GM18870 (cell line): ENCODE measurements at regions not wholly inside any gene's neighbourhood (a gene's known extent, or its start where the extent isn't known, plus 50 kb on each side); places are given as distances from the start of the nearest gene placed in this dataset.

Experiments used
- ATAC-seq: cut with Tn5 transposase; IDR thresholded peaks from one replicate; pipeline ENCODE4 v1.9.1; 2021; ENCODE audit warnings: moderate library complexity; ENCODE audit not compliant: unreplicated experiment

DNA sequence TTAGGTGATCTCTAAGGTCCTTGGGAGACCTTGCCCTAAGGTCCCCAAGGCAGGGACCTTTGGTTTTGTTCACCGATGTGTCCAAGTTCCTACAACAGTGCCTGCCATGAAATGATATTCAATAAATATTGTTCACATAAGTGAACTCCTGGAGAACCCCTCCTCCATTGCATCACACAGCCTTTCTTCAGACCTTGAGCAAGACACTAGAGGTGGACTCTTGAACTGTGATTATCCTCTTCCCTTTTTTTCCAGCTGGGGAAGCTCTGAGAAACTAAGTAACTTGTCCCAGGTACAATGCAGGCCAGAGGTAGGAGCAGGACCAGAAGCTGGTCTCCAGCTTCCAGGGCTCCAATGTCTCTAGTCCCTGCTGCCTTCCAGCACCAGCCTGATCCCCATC, 76.6 kb upstream of the LMO1 start:
- ATAC-seq, result no peak

DNA sequence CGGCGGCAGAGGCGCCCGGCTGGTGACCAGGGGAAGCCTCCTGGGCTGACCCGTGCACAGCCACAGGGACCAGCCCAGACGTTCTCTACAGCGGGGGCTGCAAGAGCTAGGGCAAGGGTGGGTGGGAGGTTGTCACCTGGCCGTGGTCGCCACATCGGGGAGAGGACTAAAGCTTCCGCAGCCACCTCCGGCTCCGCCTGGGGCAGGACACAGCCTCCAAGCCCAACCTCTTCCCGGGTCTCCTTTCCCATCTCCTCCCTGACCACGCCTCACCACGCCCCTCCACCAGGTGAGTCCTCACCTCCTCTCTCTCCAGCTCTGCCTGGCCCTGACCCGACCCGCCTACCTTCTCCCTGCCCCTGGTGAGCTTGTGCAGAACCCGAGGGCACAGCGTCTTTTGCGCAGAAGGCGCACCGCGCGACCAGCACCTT, 75.9 kb upstream of the LMO1 start:
- ATAC-seq, result no peak

DNA sequence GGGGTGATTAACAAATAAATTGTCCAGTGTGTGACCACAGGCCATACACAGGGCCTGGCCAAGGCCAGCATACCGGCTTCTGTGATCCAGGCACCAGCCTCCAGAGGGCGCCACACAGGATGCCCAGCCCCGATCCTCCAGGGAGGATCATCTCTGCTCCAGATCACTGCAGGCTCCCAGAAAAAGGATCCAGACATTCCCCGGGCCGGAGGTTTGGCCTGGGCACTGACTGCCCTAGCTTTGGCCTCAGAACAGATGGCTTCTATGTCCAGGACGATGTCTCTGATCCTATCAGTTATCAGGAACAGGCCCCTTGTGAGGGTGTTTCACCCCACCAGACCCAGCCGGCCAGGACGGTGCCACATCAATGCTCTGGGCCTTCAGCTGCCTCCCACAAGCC, 74.5 kb upstream of the LMO1 start:
- ATAC-seq, result no peak

DNA sequence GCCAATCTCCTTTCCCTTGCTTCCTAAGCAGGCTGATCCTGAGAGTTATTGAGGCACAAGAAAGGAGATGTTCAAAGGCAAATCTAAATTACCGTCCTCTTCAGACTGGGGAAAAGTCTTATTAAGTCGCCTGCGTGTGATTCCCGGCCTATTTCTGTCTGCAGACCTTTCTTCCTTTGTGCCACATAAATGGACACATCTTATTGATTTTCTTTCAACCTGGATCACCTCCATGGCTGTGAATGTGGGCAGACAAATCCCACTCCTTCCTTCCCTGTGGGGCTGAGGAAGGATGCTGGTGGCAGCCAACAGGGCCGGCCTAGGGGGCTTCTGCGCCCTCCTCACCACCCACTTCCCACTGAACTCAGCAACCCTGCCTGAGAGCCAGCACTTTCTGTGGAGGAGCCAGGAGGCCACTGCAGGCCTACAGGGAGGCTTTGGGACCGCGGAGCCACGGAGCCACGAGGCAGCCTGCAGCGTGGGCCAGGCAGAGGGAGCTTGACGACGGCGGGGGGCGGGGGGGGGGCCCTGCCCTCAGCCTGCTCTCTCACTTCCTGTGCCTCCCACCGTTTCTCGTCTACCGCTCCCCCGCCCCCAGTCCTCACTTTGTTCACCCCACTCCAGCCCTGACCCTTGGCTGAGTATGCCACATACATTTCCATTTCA, 73.6 kb upstream of the LMO1 start:
- ATAC-seq, result no peak

DNA sequence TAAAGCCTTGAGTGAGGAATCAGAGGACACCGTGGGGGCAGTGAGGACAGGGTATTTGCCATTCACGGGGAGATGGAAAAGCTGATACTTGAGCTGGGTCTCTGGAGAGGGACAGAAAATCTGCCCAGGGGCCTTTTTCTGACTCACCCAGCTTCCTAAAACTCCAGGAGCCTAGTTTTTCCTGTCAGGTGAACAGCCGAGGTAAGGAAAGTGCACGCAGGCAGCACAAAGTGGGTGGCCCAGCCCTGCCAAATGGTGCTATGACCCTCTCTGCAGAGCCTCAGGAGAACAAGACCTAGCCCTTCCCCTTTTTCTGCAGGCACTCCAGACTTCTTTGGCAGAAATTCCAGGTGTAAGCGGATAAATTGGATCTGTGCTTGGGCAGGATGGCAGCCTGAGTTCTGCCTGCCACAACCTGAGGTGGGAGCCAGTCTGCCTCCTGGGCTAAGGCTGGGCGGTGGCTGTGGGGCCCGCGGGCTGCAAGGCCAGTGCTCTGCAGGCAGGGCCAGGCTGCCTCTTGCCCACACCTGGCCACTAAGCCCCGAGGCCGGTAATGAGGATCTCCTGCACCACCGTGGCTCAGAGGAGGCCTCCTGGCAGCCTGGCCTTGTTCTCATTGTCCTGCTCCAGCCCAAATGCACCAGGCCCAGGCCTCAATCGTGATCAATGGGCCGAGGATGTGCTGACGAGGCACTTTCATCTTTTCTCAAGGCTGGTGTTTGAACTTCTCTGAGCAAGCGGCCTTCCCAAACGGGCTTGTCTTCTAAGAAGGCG, 72.9 kb upstream of the LMO1 start:
- ATAC-seq, result no peak

DNA sequence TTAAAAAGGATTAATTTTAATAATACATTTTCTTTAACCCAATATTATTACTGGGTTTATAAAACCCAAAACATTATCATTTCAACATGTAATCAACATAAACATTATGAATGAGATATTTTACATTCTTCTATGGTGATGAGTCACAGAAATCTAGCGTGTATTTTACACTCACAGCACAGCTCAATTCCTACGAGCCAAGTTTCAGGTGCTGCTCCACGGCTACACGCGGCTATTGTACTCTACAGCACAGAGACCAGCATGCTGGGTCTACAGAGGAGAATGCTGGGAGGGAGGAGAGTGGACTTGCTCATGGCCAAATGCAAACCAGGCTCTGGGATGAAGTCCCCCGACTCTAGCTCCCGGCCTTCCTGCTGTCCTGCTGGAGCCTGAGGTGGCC, 72.0 kb upstream of the LMO1 start:
- ATAC-seq, result no peak

DNA sequence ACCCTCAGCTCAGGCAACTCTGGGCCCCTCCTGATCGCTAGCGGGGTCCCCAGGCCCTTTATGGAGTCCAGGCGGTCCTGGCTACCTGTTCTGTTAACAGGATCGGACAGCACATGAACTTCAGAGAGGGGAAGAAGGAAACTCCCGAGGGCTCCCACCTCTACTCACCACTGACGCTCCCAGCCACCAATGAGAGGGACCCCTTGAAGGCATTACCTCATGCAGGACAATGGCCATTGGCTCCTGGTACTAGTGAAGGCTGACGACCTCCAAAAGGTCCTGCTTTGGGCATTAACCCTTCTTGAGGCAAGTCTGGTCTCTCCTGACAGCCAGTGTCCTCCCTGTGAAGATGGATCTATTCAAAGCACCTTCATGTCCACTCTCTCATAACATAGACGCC, 71.5 kb upstream of the LMO1 start:
- ATAC-seq, result no peak

DNA sequence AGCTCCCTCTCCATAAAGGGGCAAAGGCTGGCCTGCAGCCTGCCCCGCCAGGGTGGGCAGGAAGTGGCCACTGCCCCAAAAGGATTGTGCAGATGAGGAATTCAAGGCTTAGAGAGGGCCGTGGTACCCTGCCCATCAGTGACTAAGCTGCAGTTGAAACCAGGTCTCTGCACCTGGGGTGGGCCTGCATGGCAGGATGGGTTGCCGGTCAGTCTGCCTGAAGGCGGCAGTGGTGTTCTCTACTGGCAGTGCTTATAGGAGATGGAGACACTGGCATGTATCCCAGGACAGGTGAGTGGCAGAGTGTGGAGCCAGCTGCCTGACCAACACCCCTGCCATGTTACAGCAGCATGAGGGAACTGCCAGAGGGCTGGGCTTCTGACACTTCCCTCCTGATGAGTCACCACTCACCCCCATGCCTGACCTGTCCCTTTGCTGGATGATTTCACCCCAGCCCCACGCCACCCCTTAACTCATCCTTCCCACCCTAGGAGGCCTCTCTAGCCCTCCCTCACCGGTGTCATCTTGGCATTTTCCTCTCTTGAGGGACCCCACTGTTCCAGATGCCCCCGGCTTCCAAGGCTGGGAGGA, 70.2 kb upstream of the LMO1 start:
- no peak for ATAC-seq

DNA sequence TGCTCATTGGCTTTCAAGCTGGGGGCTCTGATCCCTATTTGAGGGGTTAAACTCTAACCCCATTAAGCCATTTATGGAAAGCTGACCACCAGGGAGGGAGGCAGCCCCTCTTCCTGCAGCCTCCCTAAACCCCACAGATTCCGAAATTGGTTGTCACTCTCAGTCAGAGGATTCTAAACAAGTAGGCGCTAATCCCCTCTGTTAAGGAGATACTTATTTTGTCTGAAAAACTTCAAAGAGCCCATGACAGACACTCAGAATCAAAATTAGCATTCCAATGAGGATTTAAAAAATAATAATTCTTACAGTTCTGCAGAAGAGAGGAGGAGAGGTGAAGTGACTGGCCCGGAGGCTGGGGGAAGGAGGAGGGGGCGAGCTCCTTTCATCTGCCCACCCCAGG, 69.7 kb upstream of the LMO1 start:
- ATAC-seq, result no peak

DNA sequence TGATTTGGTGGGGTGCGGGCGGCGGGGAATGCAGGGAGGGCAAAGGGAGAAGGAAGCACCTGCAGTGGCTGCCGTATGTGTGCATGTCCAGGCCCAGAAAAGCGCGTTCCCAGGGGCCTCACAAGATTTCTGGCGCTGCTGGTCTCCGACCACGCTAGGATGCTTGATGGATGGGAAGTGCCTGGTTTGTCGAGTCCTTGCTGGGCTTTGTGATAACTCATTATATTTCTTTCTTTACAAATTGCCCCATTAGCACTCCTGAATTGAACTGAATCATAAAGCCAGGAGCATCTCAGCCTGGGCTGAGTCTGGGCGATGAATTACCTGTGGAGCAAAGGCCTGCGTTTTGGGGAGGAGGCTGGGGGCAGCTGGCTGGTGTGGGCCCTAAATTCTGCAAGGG, 69.2 kb upstream of the LMO1 start:
- ATAC-seq, result no peak

DNA sequence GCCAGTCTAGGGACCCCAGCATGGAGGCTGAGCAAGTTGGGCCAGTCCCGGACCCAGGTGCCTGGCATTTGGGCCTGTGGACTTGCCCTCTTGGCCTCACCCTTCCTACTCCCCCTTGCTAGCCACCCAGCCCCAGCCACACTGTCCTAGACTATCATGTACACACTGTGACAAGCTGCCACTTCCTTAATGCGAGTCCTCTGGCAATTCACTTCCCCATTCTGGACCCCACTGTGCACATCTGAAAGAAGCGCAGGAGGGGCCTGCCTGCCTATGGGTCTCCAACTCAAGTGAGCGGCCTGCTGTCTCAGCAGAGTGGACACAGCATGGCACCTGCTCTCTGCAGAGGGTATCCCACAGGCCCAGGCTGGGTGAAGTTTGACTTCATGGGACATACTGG, 68.5 kb upstream of the LMO1 start:
- no peak for ATAC-seq

DNA sequence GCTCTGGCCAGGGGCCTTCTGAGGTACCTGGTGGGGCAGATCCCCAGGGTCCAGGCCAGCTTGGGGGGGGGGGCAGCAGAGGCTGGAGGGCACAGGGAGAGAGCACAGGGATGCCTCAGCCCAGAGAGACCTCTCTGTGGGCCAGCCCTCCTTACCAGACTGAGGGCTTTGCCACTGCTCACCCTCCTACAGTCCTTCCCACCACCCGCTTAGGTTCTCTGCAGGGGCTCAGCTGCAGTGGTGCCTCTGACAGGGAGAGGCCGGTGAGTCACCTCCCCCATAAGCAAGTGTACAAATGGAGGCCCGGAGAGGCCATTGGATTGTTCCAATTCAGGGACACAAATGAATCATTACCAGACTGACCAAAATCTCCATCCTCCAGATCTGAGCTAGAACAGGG, 68.1 kb upstream of the LMO1 start:
- no peak for ATAC-seq

DNA sequence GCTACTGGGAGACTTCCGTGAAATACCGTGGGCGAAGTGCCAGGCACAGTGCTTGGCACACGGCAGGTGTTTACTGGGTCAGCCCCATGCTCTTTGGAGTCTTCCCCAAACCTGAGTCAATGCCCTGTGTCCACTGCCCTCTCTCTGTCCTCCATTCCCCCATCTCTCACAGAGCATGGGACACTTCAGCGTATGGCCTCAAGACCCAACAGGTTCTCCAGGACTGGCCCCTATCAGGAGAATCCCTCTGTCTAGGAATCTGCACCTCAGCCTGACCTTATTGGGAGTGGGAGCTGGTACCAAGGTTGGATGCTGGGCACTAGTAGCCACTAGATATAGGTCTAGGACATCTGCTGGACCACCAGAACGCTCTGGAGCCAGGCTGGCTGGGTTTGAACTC, 67.2 kb upstream of the LMO1 start:
- ATAC-seq, result no peak

DNA sequence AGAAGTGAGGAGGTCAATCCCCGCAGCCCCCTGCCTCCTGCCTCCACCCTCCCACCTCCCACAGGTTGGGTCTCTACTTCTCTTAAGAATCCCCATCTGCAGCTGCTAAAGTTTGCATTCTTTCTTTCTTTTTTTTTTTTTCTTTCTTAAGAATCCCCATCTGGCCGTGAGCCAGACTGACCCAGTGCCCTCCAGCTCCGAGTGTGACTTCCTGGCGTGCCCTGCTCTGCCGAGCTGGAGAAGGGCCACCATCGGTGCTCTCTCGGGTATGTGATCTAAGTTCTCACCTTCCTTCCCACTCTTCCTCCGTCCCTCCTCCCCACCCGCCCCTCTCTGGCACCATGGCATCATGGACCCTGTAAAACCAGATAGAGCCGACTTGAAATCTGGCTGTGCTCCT, 66.7 kb upstream of the LMO1 start:
- no peak for ATAC-seq

DNA sequence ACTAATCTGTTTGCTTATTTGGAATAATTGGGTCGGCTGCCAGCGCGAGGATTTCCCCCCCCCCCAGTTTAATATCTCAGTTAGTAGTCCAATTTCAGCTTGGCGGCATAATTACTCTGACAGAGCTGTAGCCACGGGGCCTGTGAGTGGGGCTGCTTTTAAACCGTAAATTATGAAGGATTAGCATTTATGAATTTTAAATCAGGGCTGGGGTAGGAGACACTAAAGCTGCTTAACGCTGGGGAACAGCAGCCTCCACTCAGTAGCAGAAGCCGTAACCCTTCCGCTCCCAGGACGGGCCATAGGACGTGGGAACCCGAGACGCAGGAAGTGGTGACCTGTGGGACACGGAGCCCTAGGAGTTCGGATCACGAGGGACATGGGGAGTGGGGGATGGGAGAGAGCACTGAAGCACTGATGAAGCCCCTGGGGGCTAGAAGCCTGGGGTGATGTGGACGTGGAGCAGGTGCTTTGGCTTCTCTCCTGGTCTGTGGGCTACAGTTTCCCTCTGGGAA, 66.2 kb upstream of the LMO1 start:
- ATAC-seq, result no peak

DNA sequence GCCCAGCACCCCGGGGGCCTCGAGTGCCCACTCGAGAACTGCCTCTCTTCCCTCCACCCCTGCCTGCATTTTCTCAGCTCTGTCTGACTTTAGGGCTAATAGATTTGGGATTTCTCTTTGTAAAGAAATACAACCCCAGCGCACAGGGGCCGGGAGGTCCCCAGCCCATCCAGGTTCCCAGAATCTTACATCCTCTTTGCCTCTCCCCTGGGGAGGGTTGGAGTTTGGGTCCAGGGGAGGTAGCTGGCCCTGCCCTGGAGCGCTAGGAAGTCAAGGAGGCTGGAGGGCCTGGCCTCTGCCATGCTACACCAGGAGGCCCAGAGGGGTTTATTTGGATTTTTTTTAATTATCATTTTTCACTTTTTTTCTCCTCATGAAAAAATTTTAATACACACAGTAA, 65.7 kb upstream of the LMO1 start:
- no peak for ATAC-seq

DNA sequence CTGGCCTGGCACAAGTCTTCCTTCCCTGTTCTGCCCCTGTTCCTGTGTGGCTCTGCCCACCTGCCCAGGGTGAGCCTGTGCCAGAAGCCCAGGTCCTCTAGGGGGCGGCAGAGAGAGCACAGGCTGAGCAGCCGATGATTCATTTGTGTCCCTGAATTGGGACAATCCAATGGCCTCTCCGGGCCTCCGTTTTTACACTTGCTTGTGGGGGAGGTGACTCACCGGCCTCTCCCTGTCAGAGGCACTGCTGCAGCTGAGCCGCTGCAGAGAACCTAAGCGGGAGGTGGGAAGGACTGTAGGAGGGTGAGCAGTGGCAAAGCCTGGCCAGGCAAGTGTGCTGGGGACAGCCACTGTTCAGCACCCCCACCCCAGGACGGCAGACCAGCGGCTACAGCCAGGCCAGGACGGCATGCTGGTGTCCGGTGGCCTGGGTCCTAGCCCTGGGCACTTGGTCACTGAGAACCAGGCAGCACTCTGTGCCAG, 65.2 kb upstream of the LMO1 start:
- peak; percentile 67 for ATAC-seq

DNA sequence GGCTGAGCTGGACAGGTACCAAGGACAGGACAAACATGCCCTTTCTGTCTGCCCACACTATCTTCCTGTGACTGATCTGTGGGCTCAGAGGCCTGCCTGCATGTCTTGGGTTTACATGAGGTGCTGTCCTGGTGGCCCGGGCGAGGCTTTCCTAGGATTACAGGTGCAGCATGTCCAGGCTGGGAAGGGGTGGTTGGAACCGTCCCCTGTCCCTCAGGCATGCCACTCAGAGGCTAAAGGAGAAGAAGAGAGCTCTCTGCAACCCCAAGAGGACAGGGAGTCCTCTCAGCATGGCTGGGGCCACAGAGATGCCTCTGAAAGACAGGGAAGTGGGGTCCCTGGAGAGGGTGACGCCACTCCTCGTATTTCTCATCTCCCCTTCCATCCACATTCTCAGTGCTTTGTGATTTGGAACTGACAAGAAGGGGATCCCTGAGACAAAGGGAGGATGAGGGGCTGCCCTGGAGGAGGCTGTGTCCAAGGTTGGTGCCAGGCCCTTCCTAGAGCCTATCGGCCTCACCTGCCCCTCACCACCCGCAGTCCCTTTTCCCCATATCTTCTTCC, 64.6 kb upstream of the LMO1 start:
- no peak for ATAC-seq

DNA sequence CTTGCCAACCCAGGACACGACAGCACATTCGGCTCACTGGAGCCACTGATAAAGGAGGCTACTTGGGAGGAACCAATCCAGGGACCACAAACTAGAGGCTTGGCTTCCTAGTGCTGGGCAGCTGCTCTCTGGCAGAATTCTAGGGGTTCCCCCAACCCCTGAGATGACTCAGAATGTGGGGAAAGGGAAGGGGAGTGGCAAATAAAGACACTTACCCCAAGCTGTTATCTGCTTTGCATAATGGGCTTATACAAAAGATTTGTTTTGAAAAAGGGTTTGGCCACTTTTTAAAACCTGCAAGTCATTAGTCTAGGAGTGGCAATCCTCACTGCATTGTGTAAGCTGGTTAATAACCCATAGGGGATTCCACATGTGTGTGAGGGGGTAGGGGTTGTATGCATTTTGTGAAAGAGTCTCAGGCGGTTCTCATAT, 64.1 kb upstream of the LMO1 start:
- ATAC-seq, result peak; percentile 67

DNA sequence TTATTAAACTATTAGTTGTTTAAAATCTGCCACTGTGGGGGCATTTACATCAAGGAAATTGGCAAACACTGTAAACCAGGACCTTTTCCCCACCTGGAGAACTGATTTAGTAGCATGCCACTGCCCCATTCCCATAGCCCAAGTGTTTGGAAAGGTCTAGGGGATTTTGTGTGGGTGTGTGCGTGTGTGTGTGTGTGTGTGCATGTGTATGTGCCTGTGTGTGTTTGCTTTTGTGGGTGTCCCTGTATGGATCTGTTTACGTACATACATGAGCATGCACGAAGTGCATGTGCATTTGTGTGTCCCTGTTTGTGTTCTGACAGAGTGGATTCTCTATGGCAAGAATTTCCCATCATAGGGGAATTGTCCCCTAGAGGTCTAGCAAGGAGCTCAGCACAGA, 62.7 kb upstream of the LMO1 start:
- ATAC-seq, result no peak

DNA sequence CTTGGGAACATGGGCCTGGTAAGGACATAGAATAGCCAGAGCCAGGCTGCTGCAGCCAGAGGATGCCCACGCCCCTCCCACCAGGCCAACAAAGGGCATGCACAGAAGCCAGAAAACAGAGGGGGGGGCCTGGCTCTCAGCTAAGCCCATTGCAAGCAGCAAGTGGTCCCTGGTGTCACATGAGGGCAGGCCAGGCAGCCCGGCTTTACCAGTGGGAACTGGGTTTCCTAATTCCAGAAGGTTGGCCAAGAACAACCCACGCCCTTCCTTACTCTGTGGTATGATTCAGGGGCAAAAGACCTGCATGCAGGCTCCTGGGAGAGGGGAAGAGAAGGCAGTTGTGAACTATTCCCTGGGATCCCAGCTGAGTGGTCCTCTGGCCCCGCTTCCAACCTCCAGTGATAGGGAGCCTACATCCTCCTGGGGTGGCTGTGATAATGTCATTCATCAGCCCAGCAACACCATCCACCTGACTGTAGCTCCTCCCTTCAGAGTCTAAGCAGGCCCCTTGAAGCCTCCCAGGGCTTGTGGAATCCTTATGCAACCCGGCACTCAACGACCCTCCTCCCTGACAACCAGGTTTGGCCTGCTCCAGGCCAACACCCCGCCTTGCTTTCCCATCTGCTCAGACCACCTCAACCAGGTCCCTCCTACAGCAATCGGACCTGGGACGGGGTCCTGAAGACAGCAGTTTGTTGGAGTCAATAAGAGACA, 62.1 kb upstream of the LMO1 start:
- ATAC-seq, result no peak
